C4-2B (cell line): ENCODE measurements at regions not wholly inside any gene's neighbourhood (a gene's known extent, or its start where the extent isn't known, plus 50 kb on each side); places are given as distances from the start of the nearest gene placed in this dataset.

ENCODE experiments used
- CTCF ChIP-seq: fragments of 450-650 bp; conservative IDR thresholded peaks from 2 replicates; pipeline ENCODE4 v1.5.1; 2017; ENCODE audit warnings: mild to moderate bottlenecking
- ZFX ChIP-seq: fragments of 450-650 bp; IDR thresholded peaks from 2 replicates; pipeline ENCODE4 v1.6.1; 2017

GRCh38 chr6:102405860-102406259, 1012.4 kb downstream of the GRIK2 start:
- no peak for TF ChIP-seq CTCF
- no peak for TF ChIP-seq ZFX
